ENCODE measurements at regions not wholly inside any gene's neighbourhood (a gene's known extent, or its start where the extent isn't known, plus 50 kb on each side); places are given as distances from the start of the nearest gene placed in this dataset.

- no peak for FAIRE-seq
These were observed 735.1 kb upstream of the DIAPH2 start for GRCh38 chrX:95949588-95949987.

More at GRCh38 chrX:95949588-95949987, 735.1 kb upstream of the DIAPH2 start:
- H2BK120ac ChIP-seq (replicated peaks; ENCODE audit: low read depth, low read length) = no peak overlapping the region
- H2BK5ac ChIP-seq (ENCODE audit: low read depth, low read length) = no peak overlapping the region
- no peak overlapping the region for H4K91ac ChIP-seq (replicated peaks; ENCODE audit: insufficient read length, low read length)
- no peak overlapping the region for H3K4ac ChIP-seq (replicated peaks; ENCODE audit: insufficient read length, low read depth, low read length)
- H3K4me3 ChIP-seq (ENCODE audit: extremely low read depth in 1 of 4, insufficient read depth in 2 of 4, low read depth in 3 of 4, low read length in 4 of 4) = no peak overlapping the region
- no peak overlapping the region for H3K56ac ChIP-seq (replicated peaks; ENCODE audit: insufficient read length, low read depth, low read length)
- no peaks in the 10 kb centered on the region for H3K79me1 ChIP-seq (ENCODE audit: low read depth, low read length)
- H2BK12ac ChIP-seq (ENCODE audit: low read depth, low read length) = no peak overlapping the region
- H3K14ac ChIP-seq (ENCODE audit: insufficient read length) = no peak overlapping the region
- H2AK5ac ChIP-seq (ENCODE audit: low read depth, low read length) = no peak overlapping the region
- H3K4me1 ChIP-seq (replicated peaks in 1 of 4; ENCODE audit: control insufficient read depth in 3 of 4, insufficient read depth in 4 of 4, low read length in 3 of 4) = no peaks in the 10 kb centered on the region
- H2BK15ac ChIP-seq (ENCODE audit: low read length) = no peak overlapping the region
- no peak overlapping the region for H4K8ac ChIP-seq (ENCODE audit: extremely low read depth, insufficient read depth, low read length)
- no peak overlapping the region for H2AFZ ChIP-seq (ENCODE audit: low read length)
- POLR2A ChIA-PET (ENCODE audit: partially characterized antibody) = no interaction called here
- H3K23ac ChIP-seq (ENCODE audit: insufficient read length) = no peak overlapping the region
- H3K4me2 ChIP-seq (ENCODE audit: insufficient read depth in 1 of 2, low read depth in 2 of 2, low read length in 2 of 2) = no peak overlapping the region
- WGBS, 2 experiments (ENCODE audit: extremely low coverage in 1 of 2, insufficient coverage in 1 of 2, insufficient read length in 1 of 2, insufficient replicate concordance in 2 of 2, low coverage in 1 of 2, low lambda C conversion rate in 2 of 2, missing lambda C conversion rate in 1 of 2) = 87% methylated on average over 2 of the region's 2 CpGs; no CpG with 5 or more reads in 1 of the 2 experiments
- no peaks in the 10 kb centered on the region for H3K79me2 ChIP-seq (ENCODE audit: control insufficient read depth in 1 of 2, insufficient read depth in 2 of 2, low read length in 2 of 2)
- H4K5ac ChIP-seq (ENCODE audit: insufficient read length, low read depth, low read length) = no peak overlapping the region
- DNase-seq (ENCODE audit: low read depth in 1 of 2, low spot score in 2 of 2) = no peak
- H2BK20ac ChIP-seq (ENCODE audit: low read length) = no peak overlapping the region
- no peaks in the 10 kb centered on the region for H4K20me1 ChIP-seq (replicated peaks in 1 of 2; ENCODE audit: control insufficient read depth in 1 of 2, insufficient read depth in 2 of 2, low read length in 2 of 2)
- H3K36me3 ChIP-seq (ENCODE audit: control insufficient read depth in 2 of 4, insufficient read depth in 4 of 4, low read length in 3 of 4) = no peaks in the 10 kb centered on the region
- no peaks in the 10 kb centered on the region for H3K23me2 ChIP-seq (ENCODE audit: low read depth, low read length)
- H3K9me3 ChIP-seq (ENCODE audit: insufficient read depth in 2 of 2, low read depth in 1 of 2, low read length in 1 of 2) = no peaks in the 10 kb centered on the region
- no peaks in the 10 kb centered on the region for H3K27me3 ChIP-seq (replicated peaks in 1 of 4; ENCODE audit: control insufficient read depth in 3 of 4, extremely low read depth in 1 of 4, insufficient read depth in 3 of 4, low read length in 3 of 4)
- no peak overlapping the region for H3K9ac ChIP-seq (replicated peaks in 1 of 4; ENCODE audit: extremely low read depth in 1 of 4, low read depth in 3 of 4, low read length in 3 of 4)
- CTCF ChIA-PET (ENCODE audit: partially characterized antibody) = no interaction called here
- TF ChIP-seq SUZ12 (IDR thresholded peaks at IDR 0.05; ENCODE audit: low read length) = no peak
- TF ChIP-seq TCF12 (IDR thresholded peaks at IDR 0.05; ENCODE audit: low read depth, low read length) = no peak
- TF ChIP-seq MAFK (IDR thresholded peaks at IDR 0.05; ENCODE audit: low read depth, low read length) = no peak
- TF ChIP-seq TAF7 (optimal IDR thresholded peaks at IDR 0.05; ENCODE audit: borderline replicate concordance, low read depth, low read length) = no peak
- H3K18ac ChIP-seq (ENCODE audit: extremely low read depth, low read length) = no peak overlapping the region
- H3K27ac ChIP-seq (ENCODE audit: low read depth, low read length) = no peak overlapping the region

Measured in H1 (cell line).